GM18508 (cell line): ENCODE measurements at regions not wholly inside any gene's neighbourhood (a gene's known extent, or its start where the extent isn't known, plus 50 kb on each side); places are given as distances from the start of the nearest gene placed in this dataset.
"Not testable (repeated sequence)": the region's sequence is repeated elsewhere in the genome, so short reads cannot be mapped to it uniquely, and the experiment has no call there.

Experiments
- ATAC-seq: cut with Tn5 transposase; IDR thresholded peaks from one replicate; pipeline ENCODE4 v1.9.1; 2021; ENCODE audit warnings: moderate number of reproducible peaks; ENCODE audit not compliant: insufficient read depth, unreplicated experiment

DNA sequence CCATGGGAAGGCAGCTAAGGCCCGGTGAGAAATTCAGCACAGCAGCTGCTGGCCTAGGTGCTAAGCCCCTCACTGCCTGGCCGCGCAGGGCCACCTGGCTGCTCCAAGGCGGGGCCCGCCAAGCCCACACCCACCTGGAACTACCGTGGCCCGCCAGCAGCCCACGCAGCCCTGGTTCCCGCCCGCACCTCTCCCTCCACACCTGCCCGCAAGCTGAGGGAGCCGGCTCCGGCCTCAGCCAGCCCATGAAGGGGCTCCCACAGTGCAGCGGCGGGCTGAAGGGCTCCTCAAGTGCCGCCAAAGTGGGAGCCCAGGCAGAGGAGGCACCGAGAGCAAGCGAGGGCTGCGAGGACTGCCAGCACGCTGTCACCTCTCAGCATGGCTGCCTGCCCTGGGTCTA is 146.9 kb upstream of the APOOL start:
- ATAC-seq, result not testable (repeated sequence)

DNA sequence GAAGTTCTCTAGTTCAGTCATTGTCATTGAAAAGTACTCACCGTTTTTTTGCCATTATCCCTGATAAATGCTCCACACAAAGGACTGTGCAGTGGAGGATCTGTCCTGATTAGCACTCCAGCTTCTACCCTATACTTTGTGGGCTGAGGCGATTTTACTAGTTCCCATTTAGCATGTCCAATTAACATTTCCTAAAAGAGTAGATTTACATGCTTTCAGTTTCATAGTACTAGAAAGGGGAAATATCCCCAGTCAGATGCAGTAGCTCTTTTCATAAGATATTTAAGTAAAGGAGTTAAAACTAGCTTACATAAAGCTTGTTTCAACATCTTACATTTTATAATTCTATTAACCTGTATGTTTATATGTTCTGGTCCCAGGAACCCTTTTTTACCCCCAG is 144.9 kb upstream of the APOOL start:
- ATAC-seq, result not testable (repeated sequence)

DNA sequence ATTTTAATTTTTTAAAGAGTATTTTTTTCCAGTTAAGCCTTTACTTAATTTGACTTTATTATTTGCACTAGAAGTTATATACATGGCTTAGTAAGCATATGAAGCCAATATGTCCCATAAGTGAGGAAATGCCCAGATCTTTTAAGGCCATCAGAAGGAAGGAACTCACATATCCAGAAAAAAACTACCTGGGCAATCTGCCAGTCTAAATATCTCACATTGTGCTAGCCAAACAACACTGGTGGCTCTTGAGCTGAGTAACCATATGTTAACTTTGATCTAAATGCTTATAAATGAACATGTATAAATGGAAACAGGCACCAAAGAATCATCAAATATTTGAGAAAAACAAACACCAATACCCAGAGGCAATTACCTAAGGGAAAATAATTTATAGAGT is 138.6 kb upstream of the APOOL start:
- no peak for ATAC-seq

DNA sequence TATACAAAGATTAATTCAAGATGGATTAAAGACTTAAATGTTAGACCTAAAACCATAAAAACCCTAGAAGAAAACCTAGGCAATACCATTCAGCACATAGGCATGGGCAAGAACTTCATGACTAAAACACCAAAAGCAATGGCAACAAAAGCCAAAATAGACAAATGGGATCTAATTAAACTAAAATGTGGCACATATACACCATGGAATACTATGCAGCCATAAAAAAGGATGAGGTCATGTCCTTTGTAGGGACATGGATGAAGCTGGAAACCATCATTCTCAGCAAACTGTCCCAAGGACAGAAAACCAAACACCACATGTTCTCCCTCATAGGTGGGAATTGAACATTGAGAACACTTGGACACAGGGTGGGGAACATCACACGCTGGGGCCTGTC is 133.4 kb upstream of the APOOL start:
- not testable (repeated sequence) for ATAC-seq

DNA sequence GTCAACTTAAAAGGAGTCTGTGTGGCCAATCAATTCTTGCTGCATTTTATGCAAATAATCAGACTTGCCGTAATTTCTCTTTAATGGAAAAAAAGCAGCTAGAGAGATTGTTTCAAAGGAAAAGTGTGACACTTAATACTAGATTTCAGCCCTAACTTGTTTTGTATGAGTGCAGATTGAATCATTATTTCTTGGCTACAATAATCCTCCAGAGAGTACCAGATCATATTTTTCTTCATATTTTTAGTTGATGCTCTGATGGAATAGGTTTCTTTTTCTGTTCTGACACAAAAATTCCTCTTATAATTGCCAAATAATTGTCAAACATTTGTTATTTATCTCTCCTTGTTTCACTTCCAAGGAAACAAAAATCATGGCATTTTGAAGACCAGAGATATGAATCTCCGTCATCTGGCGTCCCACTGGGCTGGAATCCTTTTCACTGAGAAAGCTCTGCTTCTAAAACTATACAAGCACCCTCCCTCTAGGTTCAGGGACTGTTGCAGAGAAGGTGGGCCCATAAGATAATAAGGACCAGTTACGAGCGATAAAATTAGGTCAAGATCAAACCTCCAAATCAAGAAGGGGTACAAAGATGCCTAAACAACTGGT is 131.4 kb upstream of the APOOL start:
- not testable (repeated sequence) for ATAC-seq

DNA sequence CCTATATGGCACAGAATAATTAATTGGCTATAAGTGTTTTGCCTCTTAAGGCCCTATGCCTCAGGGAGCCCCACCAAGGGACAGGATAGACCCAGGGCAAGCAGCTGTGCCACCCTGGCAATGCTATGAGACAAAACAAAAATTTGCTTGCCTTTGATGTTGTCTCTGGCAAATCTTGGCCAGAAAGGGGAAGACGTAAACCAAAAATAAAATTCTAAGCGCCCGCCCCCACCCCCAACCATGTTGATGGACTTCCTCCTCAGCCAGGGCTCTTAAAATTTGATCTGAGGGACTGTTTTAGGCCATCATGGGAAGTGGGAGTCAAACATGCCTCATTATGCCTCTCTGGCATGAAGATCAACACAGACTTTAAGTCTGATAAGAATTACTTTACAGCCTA is 130.5 kb upstream of the APOOL start:
- no peak for ATAC-seq

DNA sequence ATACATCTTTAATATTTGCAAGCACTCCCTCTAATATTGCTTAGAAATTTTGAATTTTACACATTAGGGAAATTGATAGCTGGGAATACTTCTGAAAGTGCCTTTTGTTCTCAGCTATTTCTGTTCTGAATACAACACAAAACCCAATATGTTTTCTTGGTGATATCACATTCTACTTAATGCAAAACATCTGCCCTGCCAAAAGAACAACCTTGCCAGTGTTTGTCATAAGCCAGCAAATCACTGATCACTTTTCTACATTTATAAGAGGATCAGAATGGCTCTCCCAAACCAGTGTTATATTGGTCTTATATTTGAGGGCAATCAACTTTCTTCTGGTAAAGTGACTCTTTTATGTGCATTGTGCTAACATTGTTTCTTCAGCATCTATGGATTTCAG is 126.8 kb upstream of the APOOL start:
- ATAC-seq, result no peak

DNA sequence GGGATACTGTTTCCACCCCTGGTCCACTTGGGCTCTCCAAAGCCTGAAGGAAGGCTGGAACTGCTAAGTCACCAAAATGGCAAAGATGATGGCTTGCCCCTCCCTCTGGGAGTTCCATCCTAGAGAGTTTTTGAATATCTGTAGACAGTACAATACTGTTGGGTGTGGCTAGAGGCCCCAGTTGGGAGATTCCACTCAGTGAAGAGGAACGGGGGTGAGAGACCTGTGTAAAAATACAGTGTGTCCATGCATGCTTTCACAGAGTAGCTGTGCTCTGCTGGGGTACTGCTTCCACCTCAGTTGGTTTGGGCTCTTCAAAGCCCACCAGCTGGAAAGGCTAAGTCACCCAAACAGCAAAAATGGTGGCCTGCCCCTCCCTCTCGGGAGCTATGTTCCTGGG is 109.8 kb upstream of the APOOL start:
- ATAC-seq, result no peak

DNA sequence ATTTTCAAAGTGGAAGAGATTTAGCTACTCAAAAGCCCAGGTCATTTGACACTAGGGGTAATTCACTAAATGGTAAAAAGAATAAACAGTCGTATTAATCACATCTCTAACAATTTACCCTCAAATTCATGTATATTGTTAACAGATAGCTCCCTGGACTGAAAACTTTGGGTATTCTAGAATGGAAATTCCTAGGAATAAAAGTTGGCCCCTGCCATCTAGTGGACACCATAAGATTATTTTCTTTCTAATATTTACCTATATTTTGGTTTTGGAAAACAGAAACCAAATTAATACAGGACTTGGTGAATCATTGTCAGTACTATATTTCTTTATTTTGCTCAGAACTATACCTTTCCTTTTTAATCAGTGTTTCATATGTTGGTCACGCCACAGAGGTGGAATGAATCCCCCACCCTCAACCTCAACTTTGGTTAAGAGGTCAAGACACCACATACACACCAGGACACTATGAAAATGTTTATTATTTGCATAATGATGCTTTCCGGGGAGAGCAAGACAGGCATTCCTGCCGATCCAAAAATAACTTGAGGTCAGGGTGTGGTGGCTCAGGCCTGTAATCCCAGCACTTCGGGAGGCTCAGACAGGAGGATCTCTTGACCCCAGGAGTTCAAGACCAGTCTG is 96.2 kb upstream of the APOOL start:
- no peak for ATAC-seq

DNA sequence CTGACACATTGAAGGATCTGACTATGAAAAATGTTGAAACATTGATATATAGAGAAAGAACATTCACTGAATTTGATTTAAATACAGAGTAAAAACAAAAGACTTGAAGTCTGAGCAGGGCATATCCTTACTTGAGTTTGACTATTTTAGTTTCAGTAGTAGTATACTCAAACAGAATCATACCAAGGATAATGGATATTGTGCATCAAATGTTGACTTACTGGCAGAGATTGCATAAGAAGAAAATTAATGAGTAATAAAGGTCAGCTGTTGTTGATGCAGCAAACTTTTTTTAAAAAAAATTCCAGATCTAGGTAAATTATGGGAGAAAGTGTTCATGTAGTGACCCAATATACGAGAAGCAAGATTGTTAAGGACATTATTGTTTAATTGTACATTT is 94.5 kb upstream of the APOOL start:
- no peak for ATAC-seq

DNA sequence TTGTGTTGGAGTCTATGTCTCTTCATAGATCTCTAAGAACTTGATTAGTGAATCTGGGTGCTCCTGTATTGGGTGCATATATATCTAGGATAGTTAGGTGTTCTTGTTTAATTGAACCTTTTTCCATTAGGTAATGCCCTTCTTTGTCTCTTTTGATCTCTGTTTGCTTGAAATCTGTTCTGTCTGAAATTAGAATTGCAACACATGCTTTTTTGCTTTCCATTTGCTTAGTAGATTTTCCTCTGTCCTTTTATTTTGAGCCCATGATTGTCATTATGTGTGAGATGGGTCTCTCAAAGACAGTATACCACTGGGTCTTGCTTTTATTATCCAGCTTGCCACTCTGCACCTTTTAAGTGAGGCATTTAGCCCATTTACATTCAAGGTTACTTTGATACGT is 79.1 kb upstream of the APOOL start:
- no peak for ATAC-seq

DNA sequence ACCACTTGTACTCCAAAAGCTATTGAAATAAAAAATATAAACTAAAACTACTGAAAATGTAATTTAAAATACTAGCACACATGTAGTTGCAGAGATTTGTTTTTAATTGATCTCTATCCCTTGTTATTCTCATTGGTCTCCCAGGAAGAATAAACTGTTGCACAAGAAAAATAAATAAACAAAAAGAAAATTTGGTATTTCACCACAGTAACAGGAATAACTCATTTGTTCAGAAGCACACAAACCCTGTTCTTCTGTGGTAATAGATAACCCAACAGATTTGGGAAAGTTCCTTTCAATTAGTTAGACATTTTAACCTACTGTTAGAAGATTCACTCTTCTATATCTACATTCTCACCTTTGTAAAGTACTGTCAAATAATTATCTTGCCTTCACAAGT is 70.9 kb upstream of the APOOL start:
- no peak for ATAC-seq

DNA sequence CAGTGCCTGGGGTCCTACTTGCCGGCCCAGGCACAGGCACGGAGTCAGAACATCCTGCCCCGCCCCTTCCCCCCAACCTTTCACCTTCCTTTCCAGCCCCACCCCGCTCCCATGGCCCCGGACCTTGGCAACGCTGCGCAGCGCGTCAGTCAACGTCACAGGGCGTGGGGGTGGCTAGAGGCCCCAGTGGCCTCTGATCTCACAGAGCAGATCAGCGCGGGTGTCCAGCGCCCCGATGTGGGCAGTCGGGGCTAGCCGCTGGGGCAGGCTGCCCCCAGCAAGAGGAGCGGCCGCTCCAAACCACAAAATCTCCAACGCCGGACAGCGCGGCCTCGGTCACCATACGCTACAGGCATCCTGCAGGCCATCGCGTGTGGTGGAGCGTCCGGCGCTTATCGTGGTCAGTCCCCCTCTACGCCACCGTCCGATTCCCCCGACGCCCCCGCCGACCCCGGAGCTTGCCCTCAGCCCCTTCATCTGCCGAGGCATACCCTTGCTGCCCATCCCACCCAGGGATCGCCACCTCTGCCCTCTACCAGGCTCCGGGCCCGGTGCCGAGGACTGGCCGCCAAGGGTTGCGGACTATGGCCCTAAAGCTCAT is 69.6 kb upstream of the APOOL start:
- ATAC-seq, result no peak
